Rectal smooth muscle tissue (tissue), 1 donor: ENCODE measurements at regions not wholly inside any gene's neighbourhood (a gene's known extent, or its start where the extent isn't known, plus 50 kb on each side); places are given as distances from the start of the nearest gene placed in this dataset.
"Not testable (repeated sequence)": the region's sequence is repeated elsewhere in the genome, so short reads cannot be mapped to it uniquely, and the experiment has no call there.

Source experiments
- H3K27ac ChIP-seq: one replicate; pipeline ENCODE4 v1.7.0; 2013; ENCODE audit warnings: low read depth, low read length, inconsistent platforms
- H3K27me3 ChIP-seq: one replicate; pipeline ENCODE4 v1.7.0; 2013; ENCODE audit warnings: low read length; ENCODE audit not compliant: control insufficient read depth, insufficient read depth
- H3K36me3 ChIP-seq: one replicate; pipeline ENCODE4 v1.7.0; 2013; ENCODE audit warnings: low read length; ENCODE audit not compliant: control insufficient read depth, insufficient read depth
- H3K4me1 ChIP-seq: one replicate; pipeline ENCODE4 v1.7.0; 2013; ENCODE audit warnings: low read length; ENCODE audit not compliant: control insufficient read depth, insufficient read depth
- H3K4me3 ChIP-seq: one replicate; pipeline ENCODE4 v1.7.0; 2013; ENCODE audit warnings: low read length
- H3K9ac ChIP-seq: one replicate; pipeline ENCODE4 v1.7.0; 2013; ENCODE audit warnings: low read length

DNA sequence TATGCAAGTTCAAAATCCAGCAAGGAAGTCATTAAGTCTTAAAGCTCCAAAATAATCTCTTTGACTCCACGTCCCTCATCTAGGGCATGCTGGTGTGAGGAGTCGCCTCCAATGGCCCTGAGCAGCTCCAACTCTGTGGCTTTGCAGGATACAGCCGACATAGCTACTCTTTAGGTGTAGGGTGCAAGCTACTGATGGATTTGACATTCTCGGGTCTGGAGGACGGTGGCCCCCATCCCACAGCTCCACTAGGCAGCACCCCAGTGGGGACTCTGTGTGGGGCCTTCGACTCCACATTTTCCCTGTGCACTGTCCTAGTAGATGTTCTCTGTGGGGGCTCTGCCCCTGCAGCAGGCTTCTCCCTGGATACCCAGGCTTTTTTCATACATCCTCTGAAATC lies 333.2 kb upstream of the FGF13 start:
- Histone ChIP-seq H3K27me3 (no peaks in the 10 kb centered on the region), H3K27ac (no peak overlapping the region), H3K36me3 (no peaks in the 10 kb centered on the region), H3K9ac (no peak overlapping the region), H3K4me1 (no peaks in the 10 kb centered on the region), H3K4me3 (no peak overlapping the region)

DNA sequence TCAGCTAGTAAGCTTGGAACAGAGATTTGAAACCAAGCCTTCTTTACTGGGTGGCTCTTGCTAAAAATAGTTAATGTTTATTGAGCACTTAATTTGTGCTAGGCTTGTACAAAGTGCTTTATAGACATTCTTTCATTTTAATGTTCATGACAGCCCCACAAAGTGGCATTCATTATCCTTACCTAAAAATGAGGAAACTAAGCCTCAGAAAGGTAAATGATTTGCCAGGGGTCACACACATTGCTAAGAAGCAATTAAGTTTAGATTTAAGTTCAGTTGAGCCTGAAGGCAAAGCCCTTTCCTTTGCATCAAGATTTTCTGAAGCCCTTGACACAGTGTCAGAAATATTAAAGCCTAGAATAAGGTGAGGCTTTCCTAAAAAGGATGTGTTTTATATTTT lies 327.5 kb upstream of the FGF13 start:
- Histone ChIP-seq H3K27me3 (no peaks in the 10 kb centered on the region), H3K4me1 (no peaks in the 10 kb centered on the region), H3K36me3 (no peaks in the 10 kb centered on the region), H3K4me3 (no peak overlapping the region), H3K27ac (no peak overlapping the region), H3K9ac (no peak overlapping the region)

DNA sequence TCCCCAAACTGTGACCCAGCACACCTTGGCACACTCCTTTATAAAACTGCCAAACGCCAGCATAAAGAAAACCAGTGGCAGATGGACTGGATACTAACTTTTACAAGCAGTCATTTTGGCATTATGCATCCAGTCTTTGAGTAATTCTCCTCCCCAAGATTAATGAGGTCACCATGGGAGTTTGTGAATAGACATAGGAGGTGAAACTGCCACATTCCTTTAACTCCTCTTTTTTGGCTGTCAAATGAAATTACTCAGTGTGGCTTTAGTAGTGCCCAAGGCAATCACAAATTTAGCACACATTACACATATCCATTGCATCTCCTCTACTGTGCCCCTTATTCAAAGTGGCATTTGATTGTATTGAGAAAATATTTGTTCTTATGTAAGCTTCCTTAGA lies 315.3 kb upstream of the FGF13 start:
- Histone ChIP-seq H3K4me1 (no peaks in the 10 kb centered on the region), H3K9ac (no peak overlapping the region)

DNA sequence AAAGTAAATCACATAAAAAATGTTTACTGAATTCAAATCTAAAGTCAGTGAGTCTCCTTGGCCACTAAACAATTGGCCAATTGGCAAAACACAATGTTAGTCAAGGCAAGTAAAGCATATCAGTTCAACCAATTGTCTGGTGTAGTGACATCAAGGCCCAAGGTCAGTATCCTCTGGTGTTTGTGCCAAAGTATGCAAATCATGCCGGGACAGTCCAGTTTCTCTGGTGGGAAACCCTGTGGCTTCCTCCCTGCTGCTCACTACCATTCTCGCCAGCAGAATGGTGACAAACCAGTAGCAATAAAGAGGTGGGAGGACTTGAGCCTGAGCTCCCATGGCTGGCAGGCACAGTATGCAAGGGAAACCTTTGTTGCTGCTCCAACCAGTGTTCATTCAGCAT lies 314.9 kb upstream of the FGF13 start:
- no peaks in the 10 kb centered on the region for H3K27me3 ChIP-seq
- H3K4me1 ChIP-seq: no peaks in the 10 kb centered on the region
- no peak overlapping the region for H3K27ac ChIP-seq

More for the DNA sequence above, 315.3 kb upstream of the FGF13 start:
- H3K4me3 ChIP-seq: no peak overlapping the region
- no peaks in the 10 kb centered on the region for H3K36me3 ChIP-seq
- H3K27ac ChIP-seq: no peak overlapping the region
- no peaks in the 10 kb centered on the region for H3K27me3 ChIP-seq

DNA sequence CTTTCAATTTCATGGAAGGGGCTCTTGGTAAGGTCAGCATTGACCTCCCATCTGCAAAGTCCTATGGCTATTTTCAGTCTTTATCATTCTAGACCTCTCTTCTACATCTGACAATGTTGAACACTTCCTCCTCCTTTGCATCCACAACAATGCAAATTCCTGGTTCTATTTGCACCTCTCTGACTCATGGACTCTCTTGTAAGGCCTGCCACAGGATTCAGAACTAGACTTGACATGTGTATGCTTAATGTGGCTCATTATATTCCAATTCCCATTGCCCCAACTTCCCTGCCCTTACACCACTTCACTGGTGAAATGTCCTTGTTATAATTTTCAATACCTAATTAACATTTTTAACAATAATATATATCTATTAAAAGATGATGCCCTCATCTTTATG lies 314.3 kb upstream of the FGF13 start:
- Histone ChIP-seq H3K4me1 (no peaks in the 10 kb centered on the region), H3K9ac (no peak overlapping the region), H3K36me3 (no peaks in the 10 kb centered on the region), H3K4me3 (no peak overlapping the region), H3K27ac (no peak overlapping the region), H3K27me3 (no peaks in the 10 kb centered on the region)

More for the DNA sequence above, 314.9 kb upstream of the FGF13 start:
- no peak overlapping the region for H3K9ac ChIP-seq
- no peak overlapping the region for H3K4me3 ChIP-seq
- no peaks in the 10 kb centered on the region for H3K36me3 ChIP-seq

DNA sequence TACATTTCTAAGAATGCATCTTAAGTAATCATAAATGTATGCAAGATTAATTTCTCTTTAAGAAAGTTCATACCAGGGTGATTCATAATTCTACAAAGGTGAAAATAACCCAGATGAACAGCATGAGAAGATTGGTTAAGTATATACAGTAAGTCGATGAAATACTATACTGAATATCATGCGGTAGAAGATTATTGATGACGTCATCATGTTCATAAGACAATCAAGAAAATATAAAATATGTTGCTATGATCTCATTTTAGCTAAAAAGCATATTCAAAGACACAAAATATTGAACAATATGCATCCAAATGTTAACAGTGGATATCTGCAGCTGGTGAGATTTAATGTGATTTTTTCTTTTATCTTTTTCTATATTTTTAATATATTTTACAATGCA lies 312.0 kb upstream of the FGF13 start:
- no peak overlapping the region for H3K4me3 ChIP-seq
- H3K4me1 ChIP-seq: no peaks in the 10 kb centered on the region
- no peaks in the 10 kb centered on the region for H3K36me3 ChIP-seq
- no peak overlapping the region for H3K9ac ChIP-seq
- no peak overlapping the region for H3K27ac ChIP-seq
- no peaks in the 10 kb centered on the region for H3K27me3 ChIP-seq

DNA sequence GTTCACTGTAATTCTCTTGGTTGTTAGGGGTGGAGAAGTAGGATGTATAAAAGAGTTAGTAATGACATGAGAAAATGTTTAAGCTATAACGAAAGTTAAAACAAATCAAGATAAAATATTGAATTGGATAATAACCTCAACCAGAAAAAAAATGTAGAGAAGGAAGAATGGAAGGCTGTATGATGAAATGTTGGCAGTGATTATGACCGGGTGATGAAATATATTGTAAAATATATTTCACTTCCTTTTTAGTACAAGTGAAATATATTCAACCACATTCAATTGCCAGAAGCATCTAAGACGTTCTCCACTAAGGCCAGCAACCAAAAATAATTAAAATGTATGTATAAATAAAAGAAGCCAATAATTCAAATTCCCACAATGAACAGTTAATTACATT lies 309.3 kb upstream of the FGF13 start:
- H3K4me1 ChIP-seq: no peaks in the 10 kb centered on the region
- no peak overlapping the region for H3K4me3 ChIP-seq
- H3K27me3 ChIP-seq: no peaks in the 10 kb centered on the region
- H3K27ac ChIP-seq: no peak overlapping the region
- H3K36me3 ChIP-seq: no peaks in the 10 kb centered on the region
- no peak overlapping the region for H3K9ac ChIP-seq

DNA sequence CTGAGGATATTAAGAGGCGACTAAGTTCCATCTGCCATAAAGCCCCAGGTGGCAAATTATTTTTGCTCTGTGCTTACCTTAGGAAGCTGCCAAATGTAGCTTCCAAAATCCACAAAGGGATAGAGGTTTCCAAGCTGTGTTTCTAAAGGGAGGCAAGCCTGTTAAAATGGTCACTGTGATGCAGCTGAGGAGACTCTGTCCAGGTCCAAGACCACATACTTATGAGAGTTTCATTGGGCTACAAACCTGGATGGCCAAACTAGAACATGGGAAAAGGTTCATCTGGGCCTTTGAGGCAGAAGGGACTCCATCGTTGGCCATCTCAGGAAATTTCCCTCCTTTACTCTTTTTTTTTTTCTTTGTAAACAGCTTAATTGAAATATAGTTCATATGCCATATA lies 306.9 kb upstream of the FGF13 start:
- no peak overlapping the region for H3K9ac ChIP-seq
- H3K4me1 ChIP-seq: no peaks in the 10 kb centered on the region
- H3K27me3 ChIP-seq: no peaks in the 10 kb centered on the region
- no peak overlapping the region for H3K4me3 ChIP-seq
- H3K27ac ChIP-seq: no peak overlapping the region
- no peaks in the 10 kb centered on the region for H3K36me3 ChIP-seq

DNA sequence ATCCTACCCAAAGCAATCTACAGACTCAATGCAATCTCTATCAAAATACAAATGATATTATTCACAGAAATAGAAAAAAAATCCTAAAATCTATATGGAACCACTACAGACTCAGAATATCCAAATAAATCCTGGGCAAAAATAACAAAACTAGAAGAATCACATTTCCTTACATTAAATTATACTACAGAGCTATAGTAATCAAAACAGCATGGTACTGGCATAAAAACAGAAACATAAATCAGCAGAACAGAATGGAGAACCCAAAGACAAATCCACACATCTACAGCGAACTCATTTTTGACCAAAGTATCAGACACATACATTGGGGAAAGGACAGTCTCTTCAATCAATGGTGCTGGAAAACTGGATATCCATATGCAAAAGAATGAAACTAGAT lies 304.1 kb upstream of the FGF13 start:
- H3K27ac ChIP-seq: no peak overlapping the region
- no peak overlapping the region for H3K9ac ChIP-seq
- H3K27me3 ChIP-seq: no peaks in the 10 kb centered on the region
- no peak overlapping the region for H3K4me3 ChIP-seq
- no peaks in the 10 kb centered on the region for H3K4me1 ChIP-seq
- H3K36me3 ChIP-seq: no peaks in the 10 kb centered on the region

DNA sequence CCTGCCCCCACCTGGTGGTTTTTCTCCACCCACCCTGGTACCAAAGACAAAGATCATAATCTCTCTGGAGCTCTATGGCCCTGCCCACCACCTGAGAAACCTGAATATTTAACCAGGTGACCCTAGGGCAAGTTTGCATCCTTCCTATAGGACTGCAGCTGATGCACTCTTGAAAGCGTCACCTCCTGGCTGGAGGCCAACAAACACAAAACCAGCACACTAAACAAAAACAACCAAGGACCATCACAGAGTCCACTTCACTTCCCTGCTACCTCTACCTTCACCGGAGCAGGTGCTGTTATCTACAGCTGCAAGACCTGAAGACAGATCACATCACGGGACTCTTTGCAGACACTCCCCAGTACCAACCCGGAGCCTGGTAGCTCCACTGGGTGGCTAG lies 296.7 kb upstream of the FGF13 start:
- H3K27me3 ChIP-seq: no peaks in the 10 kb centered on the region
- H3K9ac ChIP-seq: no peak overlapping the region
- H3K36me3 ChIP-seq: no peaks in the 10 kb centered on the region
- H3K27ac ChIP-seq: no peak overlapping the region
- no peak overlapping the region for H3K4me3 ChIP-seq
- no peaks in the 10 kb centered on the region for H3K4me1 ChIP-seq

DNA sequence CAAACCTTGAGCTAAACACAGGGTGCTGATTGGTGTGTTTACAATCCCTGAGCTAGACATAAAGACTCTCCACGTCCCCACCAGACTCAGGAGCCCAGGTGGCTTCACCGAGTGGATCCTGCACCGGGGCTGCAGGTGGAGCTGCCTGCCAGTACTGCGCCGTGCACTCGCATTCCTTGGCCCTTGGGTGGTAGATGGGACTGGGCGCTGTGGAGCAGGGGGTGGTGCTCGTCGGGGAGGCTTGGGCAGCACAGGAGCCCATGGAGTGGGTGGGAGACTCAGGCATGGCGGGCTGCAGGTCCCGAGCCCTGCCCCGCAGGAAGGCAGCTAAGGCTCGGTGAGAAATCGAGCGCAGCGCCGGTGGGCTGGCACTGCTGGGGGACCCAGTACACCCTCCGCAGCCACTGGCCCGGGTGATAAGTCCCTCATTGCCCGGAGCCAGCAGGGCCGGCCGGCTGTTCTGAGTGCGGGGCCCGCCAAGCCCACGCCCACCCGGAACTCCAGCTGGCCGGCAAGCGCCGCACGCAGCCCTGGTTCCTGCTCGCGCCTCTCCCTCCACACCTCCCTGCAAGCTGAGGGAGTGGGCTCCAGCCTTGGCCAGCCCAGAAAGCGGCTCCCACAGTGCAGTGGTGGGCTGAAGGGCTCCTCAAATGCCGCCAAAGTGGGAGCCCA lies 292.5 kb upstream of the FGF13 start:
- H3K4me3 ChIP-seq, H3K9ac ChIP-seq, H3K27me3 ChIP-seq, H3K27ac ChIP-seq, H3K4me1 ChIP-seq, H3K36me3 ChIP-seq: not testable (repeated sequence)

DNA sequence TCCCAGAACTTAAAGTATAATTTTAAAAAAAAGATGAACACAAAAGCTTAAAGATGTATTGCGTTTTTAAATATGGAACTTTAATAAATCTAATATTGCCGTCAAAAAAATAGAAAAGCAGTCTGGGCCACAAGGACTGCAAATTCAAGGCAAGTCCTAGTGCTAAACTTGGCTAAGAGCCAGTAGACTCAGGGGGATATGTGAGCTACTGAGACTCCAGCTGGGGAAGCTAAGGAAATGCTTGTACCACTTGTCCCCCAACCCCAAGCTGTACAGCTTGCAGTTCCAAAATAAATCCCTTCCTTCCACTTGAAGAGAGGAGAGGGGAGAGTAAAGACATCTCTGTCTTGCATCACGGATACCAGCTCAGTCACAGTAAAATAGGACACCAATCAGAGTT lies 290.8 kb upstream of the FGF13 start:
- H3K4me1 ChIP-seq: no peaks in the 10 kb centered on the region
- no peak overlapping the region for H3K27ac ChIP-seq
- H3K27me3 ChIP-seq: no peaks in the 10 kb centered on the region
- no peak overlapping the region for H3K4me3 ChIP-seq
- H3K9ac ChIP-seq: no peak overlapping the region
- H3K36me3 ChIP-seq: no peaks in the 10 kb centered on the region

DNA sequence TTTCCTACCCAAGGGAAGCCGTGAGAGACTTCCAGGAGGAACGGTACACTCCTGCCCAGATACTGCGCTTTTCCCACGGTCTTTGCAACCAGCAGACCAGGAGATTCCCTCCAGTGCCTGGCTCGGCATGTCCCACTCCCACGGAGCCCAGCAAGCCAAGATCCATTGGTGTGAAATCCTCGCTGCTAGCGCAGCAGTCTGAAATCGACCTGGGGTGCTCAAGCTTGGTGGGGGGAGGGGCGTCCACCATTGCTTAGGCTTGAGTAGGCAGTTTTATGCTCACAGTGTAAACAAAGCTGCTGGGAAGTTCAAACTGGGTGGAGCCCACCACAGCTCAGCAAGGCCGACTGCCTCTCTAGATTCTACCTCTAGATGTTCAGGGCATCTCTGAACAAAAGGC lies 284.8 kb upstream of the FGF13 start:
- Histone ChIP-seq H3K4me1 (no peaks in the 10 kb centered on the region), H3K36me3 (no peaks in the 10 kb centered on the region), H3K4me3 (no peak overlapping the region), H3K27ac (no peak overlapping the region), H3K9ac (no peak overlapping the region), H3K27me3 (no peaks in the 10 kb centered on the region)
